ENCODE measurements at regions not wholly inside any gene's neighbourhood (a gene's known extent, or its start where the extent isn't known, plus 50 kb on each side); places are given as distances from the start of the nearest gene placed in this dataset.

- H3K36me3 Mint-ChIP-seq (ENCODE audit: low read depth): no peaks in the 10 kb centered on the region
- H3K4me3 Mint-ChIP-seq: no peak overlapping the region
- H3K4me1 Mint-ChIP-seq: no peaks in the 10 kb centered on the region
- H3K27ac Mint-ChIP-seq: no peak overlapping the region
- no peak for TF ChIP-seq CTCF (IDR thresholded peaks at IDR 0.05; ENCODE audit: unreplicated experiment in 3 of 3)
- no peaks in the 10 kb centered on the region for H3K9me3 Mint-ChIP-seq
- H3K27me3 Mint-ChIP-seq (ENCODE audit: low read depth): peaks cover 35% of the 10 kb centered on the region
These were observed 374.6 kb downstream of the OSTF1 start for GRCh38 chr9:75462866-75463265.

GRCh38 chr9:75463871-75464270 lies 375.6 kb downstream of the OSTF1 start:
- H3K27ac Mint-ChIP-seq: no peak overlapping the region
- no peaks in the 10 kb centered on the region for H3K9me3 Mint-ChIP-seq
- no peak overlapping the region for H3K4me3 Mint-ChIP-seq
- no peaks in the 10 kb centered on the region for H3K36me3 Mint-ChIP-seq (ENCODE audit: low read depth)
- H3K4me1 Mint-ChIP-seq: no peaks in the 10 kb centered on the region
- no peak for TF ChIP-seq CTCF (IDR thresholded peaks at IDR 0.05; ENCODE audit: unreplicated experiment in 3 of 3)
- H3K27me3 Mint-ChIP-seq (ENCODE audit: low read depth): peaks cover 34% of the 10 kb centered on the region

DNA sequence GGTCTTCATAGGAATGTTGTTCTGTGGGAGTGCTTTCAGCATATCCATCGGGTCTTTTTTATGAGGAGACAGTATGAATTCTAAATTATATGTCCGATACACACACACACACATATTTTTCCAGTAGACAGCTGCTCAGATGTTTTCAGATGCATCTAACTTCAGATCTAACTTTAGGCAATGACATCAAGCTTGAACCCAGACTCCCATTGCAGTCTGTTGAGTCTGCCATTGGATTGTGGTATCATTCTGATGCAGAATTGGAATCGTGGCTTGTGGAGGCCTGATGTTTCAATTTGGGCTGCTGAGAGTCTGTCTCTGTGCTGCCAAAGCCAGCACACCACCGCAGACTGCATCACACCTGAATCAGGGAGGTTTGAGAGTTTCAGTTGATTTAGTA lies 376.4 kb downstream of the OSTF1 start:
- no peaks in the 10 kb centered on the region for H3K4me1 Mint-ChIP-seq
- TF ChIP-seq CTCF (IDR thresholded peaks at IDR 0.05; ENCODE audit: unreplicated experiment in 3 of 3): no peak
- H3K27ac Mint-ChIP-seq: no peak overlapping the region
- H3K9me3 Mint-ChIP-seq: no peaks in the 10 kb centered on the region
- H3K36me3 Mint-ChIP-seq (ENCODE audit: low read depth): no peaks in the 10 kb centered on the region
- H3K4me3 Mint-ChIP-seq: no peak overlapping the region
- H3K27me3 Mint-ChIP-seq (ENCODE audit: low read depth): peaks cover 34% of the 10 kb centered on the region

DNA sequence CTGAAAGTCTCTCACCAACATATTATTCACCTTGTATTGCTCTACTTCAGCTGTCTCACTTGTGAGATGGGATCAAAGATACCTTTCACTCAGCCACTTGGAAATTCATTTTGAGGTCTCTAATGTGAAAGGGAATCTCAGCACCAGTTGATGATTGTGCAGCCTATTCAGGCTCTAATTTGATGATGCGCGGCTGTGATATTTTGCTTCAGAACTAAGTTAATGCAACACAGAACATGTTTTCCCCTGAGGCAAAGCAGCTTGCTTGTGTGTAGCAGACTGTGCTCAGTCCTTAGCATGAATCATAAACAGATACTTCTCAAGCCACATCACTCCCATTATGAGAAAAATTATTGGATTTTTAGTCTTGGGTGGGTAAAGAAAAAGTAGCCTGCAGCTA lies 378.8 kb downstream of the OSTF1 start:
- TF ChIP-seq CTCF (IDR thresholded peaks at IDR 0.05; ENCODE audit: unreplicated experiment in 3 of 3): no peak
- no peak overlapping the region for H3K27ac Mint-ChIP-seq
- no peaks in the 10 kb centered on the region for H3K9me3 Mint-ChIP-seq
- peaks cover 39% of the 10 kb centered on the region for H3K27me3 Mint-ChIP-seq (ENCODE audit: low read depth)
- H3K4me1 Mint-ChIP-seq: no peaks in the 10 kb centered on the region
- H3K4me3 Mint-ChIP-seq: no peak overlapping the region
- H3K36me3 Mint-ChIP-seq (ENCODE audit: low read depth): no peaks in the 10 kb centered on the region

DNA sequence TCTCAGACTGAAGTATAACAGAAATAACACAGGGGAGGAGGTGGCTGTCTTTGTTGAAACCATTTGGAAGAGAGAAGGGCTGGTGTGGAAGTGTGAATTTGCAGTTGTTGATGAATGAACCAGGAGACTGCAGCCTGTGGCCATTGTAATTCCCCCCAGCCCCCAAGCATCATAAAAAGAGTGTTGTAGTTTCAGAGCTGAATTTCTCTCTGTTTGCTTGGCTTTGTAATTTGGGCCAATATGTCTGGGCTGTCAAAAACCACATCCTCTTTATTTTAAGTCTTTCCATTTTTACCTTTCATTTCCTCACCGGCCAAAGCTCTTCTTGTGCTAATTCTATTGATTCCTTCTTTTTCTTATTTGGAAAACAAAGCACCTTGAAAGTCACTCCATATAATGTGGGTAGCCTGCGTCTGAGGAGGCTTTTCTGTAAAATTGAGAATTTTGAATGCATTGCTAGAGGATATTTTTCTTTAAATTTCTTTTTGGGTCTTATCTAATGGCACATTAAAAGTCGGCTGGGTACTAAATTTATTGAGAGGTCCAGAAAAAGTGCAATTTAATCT lies 383.3 kb downstream of the OSTF1 start:
- H3K4me1 Mint-ChIP-seq: no peaks in the 10 kb centered on the region
- TF ChIP-seq CTCF (IDR thresholded peaks at IDR 0.05; ENCODE audit: unreplicated experiment in 3 of 3): no peak
- H3K27ac Mint-ChIP-seq: no peak overlapping the region
- H3K9me3 Mint-ChIP-seq: no peaks in the 10 kb centered on the region
- no peak overlapping the region for H3K4me3 Mint-ChIP-seq
- no peaks in the 10 kb centered on the region for H3K36me3 Mint-ChIP-seq (ENCODE audit: low read depth)
- peaks cover 49% of the 10 kb centered on the region for H3K27me3 Mint-ChIP-seq (ENCODE audit: low read depth)

GRCh38 chr9:75482566-75482965 lies 394.3 kb downstream of the OSTF1 start:
- no peaks in the 10 kb centered on the region for H3K4me1 Mint-ChIP-seq
- no peak overlapping the region for H3K4me3 Mint-ChIP-seq
- peaks cover 29% of the 10 kb centered on the region for H3K9me3 Mint-ChIP-seq
- H3K27me3 Mint-ChIP-seq (ENCODE audit: low read depth): peaks cover 49% of the 10 kb centered on the region
- no peaks in the 10 kb centered on the region for H3K36me3 Mint-ChIP-seq (ENCODE audit: low read depth)
- H3K27ac Mint-ChIP-seq: no peak overlapping the region
- TF ChIP-seq CTCF (IDR thresholded peaks at IDR 0.05; ENCODE audit: unreplicated experiment in 3 of 3): no peak

Data from nephron (organoid).